ENCODE measurements at regions not wholly inside any gene's neighbourhood (a gene's known extent, or its start where the extent isn't known, plus 50 kb on each side); places are given as distances from the start of the nearest gene placed in this dataset.

GRCh38 chr9:126147936-126148870, 178.4 kb upstream of the MVB12B start:
- H3K9me3 Mint-ChIP-seq (ENCODE audit: low read depth, unreplicated experiment) = no peaks in the 10 kb centered on the region
- peaks cover 23% of the 10 kb centered on the region for H3K4me1 Mint-ChIP-seq (ENCODE audit: low read depth, unreplicated experiment)
- no peaks in the 10 kb centered on the region for H3K36me3 Mint-ChIP-seq (ENCODE audit: insufficient read depth, unreplicated experiment)
- TF ChIP-seq CTCF (IDR thresholded peaks at IDR 0.05; ENCODE audit: unreplicated experiment) = no peak
- H3K4me3 Mint-ChIP-seq (ENCODE audit: low read depth, unreplicated experiment) = no peak overlapping the region
- DNase-seq = no peak
- H3K27me3 Mint-ChIP-seq (ENCODE audit: unreplicated experiment) = peaks cover 5% of the 10 kb centered on the region
- H3K27ac Mint-ChIP-seq (ENCODE audit: unreplicated experiment) = no peak overlapping the region
- BruUV-seq (replicated peaks) = no TSS peak
- intact Hi-C loops (cut with micrococcal nuclease; ENCODE audit: unreplicated experiment) = no loop called here
- CTCF ChIA-PET = interaction anchor here (0.6 kb wide), 1 partner anchor 1247 kb away, joined by 5 read pairs; no protein-coding TSS in a partner anchor

GRCh38 chr9:126148994-126149393, 177.6 kb upstream of the MVB12B start:
- CTCF ChIA-PET = no interaction called here
- no peak overlapping the region for H3K4me3 Mint-ChIP-seq (ENCODE audit: low read depth, unreplicated experiment)
- no TSS peak for BruUV-seq (replicated peaks)
- no peak overlapping the region for H3K27ac Mint-ChIP-seq (ENCODE audit: unreplicated experiment)
- no peaks in the 10 kb centered on the region for H3K9me3 Mint-ChIP-seq (ENCODE audit: low read depth, unreplicated experiment)
- intact Hi-C loops (cut with micrococcal nuclease; ENCODE audit: unreplicated experiment) = no loop called here
- no peak for TF ChIP-seq CTCF (IDR thresholded peaks at IDR 0.05; ENCODE audit: unreplicated experiment)
- H3K4me1 Mint-ChIP-seq (ENCODE audit: low read depth, unreplicated experiment) = peaks cover 23% of the 10 kb centered on the region
- no peak for DNase-seq
- no peaks in the 10 kb centered on the region for H3K36me3 Mint-ChIP-seq (ENCODE audit: insufficient read depth, unreplicated experiment)
- peaks cover 13% of the 10 kb centered on the region for H3K27me3 Mint-ChIP-seq (ENCODE audit: unreplicated experiment)

GRCh38 chr9:126149661-126150060, 177.0 kb upstream of the MVB12B start:
- intact Hi-C loops (cut with micrococcal nuclease; ENCODE audit: unreplicated experiment) = no loop called here
- Mint-ChIP-seq H3K4me1 (ENCODE audit: low read depth, unreplicated experiment) (peaks cover 23% of the 10 kb centered on the region), H3K4me3 (ENCODE audit: low read depth, unreplicated experiment) (no peak overlapping the region), H3K9me3 (ENCODE audit: low read depth, unreplicated experiment) (no peaks in the 10 kb centered on the region), H3K27me3 (ENCODE audit: unreplicated experiment) (peaks cover 19% of the 10 kb centered on the region), H3K27ac (ENCODE audit: unreplicated experiment) (no peak overlapping the region), H3K36me3 (ENCODE audit: insufficient read depth, unreplicated experiment) (no peaks in the 10 kb centered on the region)
- TF ChIP-seq CTCF (IDR thresholded peaks at IDR 0.05; ENCODE audit: unreplicated experiment) = no peak
- CTCF ChIA-PET = interaction anchor here (1.0 kb wide), 1 partner anchor 14 kb away, joined by 3 read pairs; no protein-coding TSS in a partner anchor
- DNase-seq = no peak
- BruUV-seq (replicated peaks) = no TSS peak

- no peak for TF ChIP-seq CTCF (IDR thresholded peaks at IDR 0.05; ENCODE audit: unreplicated experiment)
- no peaks in the 10 kb centered on the region for H3K36me3 Mint-ChIP-seq (ENCODE audit: insufficient read depth, unreplicated experiment)
- CTCF ChIA-PET = interaction anchor here (1.0 kb wide), 1 partner anchor 13 kb away, joined by 3 read pairs; no protein-coding TSS in a partner anchor
- no peak for DNase-seq
- H3K27ac Mint-ChIP-seq (ENCODE audit: unreplicated experiment) = no peak overlapping the region
- peaks cover 23% of the 10 kb centered on the region for H3K4me1 Mint-ChIP-seq (ENCODE audit: low read depth, unreplicated experiment)
- BruUV-seq (replicated peaks) = no TSS peak
- H3K27me3 Mint-ChIP-seq (ENCODE audit: unreplicated experiment) = peaks cover 19% of the 10 kb centered on the region
- H3K4me3 Mint-ChIP-seq (ENCODE audit: low read depth, unreplicated experiment) = no peak overlapping the region
- intact Hi-C loops (cut with micrococcal nuclease; ENCODE audit: unreplicated experiment) = no loop called here
- H3K9me3 Mint-ChIP-seq (ENCODE audit: low read depth, unreplicated experiment) = no peaks in the 10 kb centered on the region
Measured at GRCh38 chr9:126150411-126151030, 176.1 kb upstream of the MVB12B start.
